Cerebellar cortex (tissue), 1 donor: ENCODE measurements at regions not wholly inside any gene's neighbourhood (a gene's known extent, or its start where the extent isn't known, plus 50 kb on each side); places are given as distances from the start of the nearest gene placed in this dataset.
A peak's percentile ranks its signal among the peaks of the same experiment; 100 is the strongest.

ENCODE experiments used
- DNase-seq: peaks from one replicate; pipeline ENCODE4 v3.0.0-alpha.2; 2015; ENCODE audit warnings: low spot score

GRCh38 chr9:113787871-113788270, 88.2 kb upstream of the ZNF618 start:
- no peak for DNase-seq

GRCh38 chr9:113788616-113789330, 87.3 kb upstream of the ZNF618 start:
- no peak for DNase-seq

- DNase-seq = no peak
These were observed 86.0 kb upstream of the ZNF618 start for GRCh38 chr9:113790093-113790492.

- no peak for DNase-seq
These were observed 82.6 kb upstream of the ZNF618 start for GRCh38 chr9:113793558-113793957.

GRCh38 chr9:113794721-113795120, 81.4 kb upstream of the ZNF618 start:
- no peak for DNase-seq

GRCh38 chr9:113795811-113796392, 80.2 kb upstream of the ZNF618 start:
- DNase-seq = no peak

- no peak for DNase-seq
These were observed 79.3 kb upstream of the ZNF618 start for GRCh38 chr9:113796646-113797426.

- no peak for DNase-seq
These were observed 77.8 kb upstream of the ZNF618 start for GRCh38 chr9:113798062-113799030.

GRCh38 chr9:113800276-113800675, 75.8 kb upstream of the ZNF618 start:
- no peak for DNase-seq

- no peak for DNase-seq
These were observed 72.1 kb upstream of the ZNF618 start for GRCh38 chr9:113803811-113804589.

- DNase-seq = no peak
These were observed 70.5 kb upstream of the ZNF618 start for GRCh38 chr9:113805486-113806132.

- DNase-seq = peak; percentile 75
These were observed 68.7 kb upstream of the ZNF618 start for GRCh38 chr9:113807173-113808061.

- DNase-seq = no peak
These were observed 67.4 kb upstream of the ZNF618 start for GRCh38 chr9:113808391-113809358.

- DNase-seq = no peak
These were observed 58.9 kb upstream of the ZNF618 start for GRCh38 chr9:113817171-113817570.

- DNase-seq = no peak
These were observed 57.7 kb upstream of the ZNF618 start for GRCh38 chr9:113818391-113818790.

- no peak for DNase-seq
These were observed 53.8 kb upstream of the ZNF618 start for GRCh38 chr9:113822315-113822714.

GRCh38 chr9:113823421-113823820, 52.7 kb upstream of the ZNF618 start:
- DNase-seq = no peak
